CD4-positive, CD25-positive, alpha-beta regulatory T cell (primary cell): ENCODE measurements at regions not wholly inside any gene's neighbourhood (a gene's known extent, or its start where the extent isn't known, plus 50 kb on each side); places are given as distances from the start of the nearest gene placed in this dataset.
A peak's percentile ranks its signal among the peaks of the same experiment; 100 is the strongest.

Experiments
- ATAC-seq, 2 donors: fragments of 150-1000 bp; cut with Tn5 transposase; one replicate each; pipeline ENCODE4 v1.10.0; 2021; ENCODE audit warnings: low read depth in 2 of 2, moderate number of reproducible peaks in 2 of 2, moderate library complexity in 1 of 2
- DNase-seq, 3 donors: peaks; one replicate each; pipeline versions ENCODE4 v3.0.0 to v3.0.0-alpha.2; 2012 to 2022; ENCODE audit warnings: mixed read lengths in 1 of 3
- H3K27ac ChIP-seq: one replicate; pipeline ENCODE4 v1.7.0; 2013; ENCODE audit warnings: mild to moderate bottlenecking, low read length; ENCODE audit not compliant: insufficient read depth, poor library complexity, severe bottlenecking
- H3K27me3 ChIP-seq: one replicate; pipeline ENCODE4 v1.7.0; 2013; ENCODE audit warnings: low read length; ENCODE audit not compliant: control insufficient read depth, insufficient read depth
- H3K36me3 ChIP-seq: one replicate; pipeline ENCODE4 v1.7.0; 2013; ENCODE audit warnings: mild to moderate bottlenecking, low read length, moderate library complexity; ENCODE audit not compliant: control insufficient read depth, insufficient read depth
- H3K4me1 ChIP-seq: 2 replicates; pipeline ENCODE4 v1.7.0; 2013; ENCODE audit warnings: mild to moderate bottlenecking, low read length; ENCODE audit not compliant: insufficient read depth, control insufficient read depth, poor library complexity, severe bottlenecking
- H3K4me3 ChIP-seq: one replicate; pipeline ENCODE4 v1.7.0; 2013; ENCODE audit warnings: low read depth, mild to moderate bottlenecking, low read length, moderate library complexity
- H3K9me3 ChIP-seq, 2 experiments: 1 replicate in 1 of 2; 2 replicates in 1 of 2; pipeline ENCODE4 v1.7.0; 2013; ENCODE audit warnings: low read length in 2 of 2, mild to moderate bottlenecking in 1 of 2, moderate library complexity in 1 of 2; ENCODE audit not compliant: control insufficient read depth in 2 of 2
- H3K27ac Mint-ChIP-seq, 3 donors: one replicate each; pipeline ENCODE4 v1.8.0; 2020 to 2022; ENCODE audit warnings: mild to moderate bottlenecking in 3 of 3, mixed read lengths in 3 of 3, moderate library complexity in 2 of 3
- H3K27me3 Mint-ChIP-seq: one replicate; pipeline ENCODE4 v1.8.0; 2022; ENCODE audit warnings: mild to moderate bottlenecking, mixed read lengths
- H3K36me3 Mint-ChIP-seq: one replicate; pipeline ENCODE4 v1.8.0; 2020; ENCODE audit warnings: mixed read lengths
- H3K4me1 Mint-ChIP-seq, 4 donors: one replicate each; pipeline ENCODE4 v1.8.0; 2020 to 2022; ENCODE audit warnings: mixed read lengths in 4 of 4, mild to moderate bottlenecking in 1 of 4
- H3K4me3 Mint-ChIP-seq, 4 donors: one replicate each; pipeline ENCODE4 v1.8.0; 2020 to 2022; ENCODE audit warnings: mild to moderate bottlenecking in 4 of 4, mixed read lengths in 4 of 4, moderate library complexity in 3 of 4
- H3K9me3 Mint-ChIP-seq, 7 donors: one replicate each; pipeline ENCODE4 v1.8.0; 2020 to 2022; ENCODE audit warnings: mixed read lengths in 7 of 7, mild to moderate bottlenecking in 3 of 7, moderate library complexity in 2 of 7

- Histone ChIP-seq H3K27me3 (no peaks in the 10 kb centered on the region), H3K4me3 (no peak overlapping the region), H3K9me3 (no peaks in the 10 kb centered on the region), H3K36me3 (no peaks in the 10 kb centered on the region), H3K4me1 (no peaks in the 10 kb centered on the region), H3K27ac (no peak overlapping the region)
- ATAC-seq (no peak), DNase-seq (no peak)
- Mint-ChIP-seq H3K4me3 (no peak overlapping the region), H3K36me3 (no peaks in the 10 kb centered on the region), H3K4me1 (no peaks in the 10 kb centered on the region), H3K27me3 (no peaks in the 10 kb centered on the region), H3K9me3 (no peaks in the 10 kb centered on the region), H3K27ac (no peak overlapping the region)
These were observed 60.2 kb upstream of the CDON start for GRCh38 chr11:126122863-126123262.

GRCh38 chr11:126121296-126121695, 58.6 kb upstream of the CDON start:
- Mint-ChIP-seq H3K4me3 (no peak overlapping the region), H3K36me3 (no peaks in the 10 kb centered on the region), H3K27me3 (no peaks in the 10 kb centered on the region), H3K9me3 (no peaks in the 10 kb centered on the region), H3K4me1 (peaks cover 0 to 8% (median 0%) of the 10 kb centered on the region in 4 donors), H3K27ac (no peak overlapping the region)
- H3K27ac ChIP-seq = no peak overlapping the region
- H3K4me3 ChIP-seq = no peak overlapping the region
- DNase-seq (no peak), ATAC-seq (no peak)
- H3K36me3 ChIP-seq = no peaks in the 10 kb centered on the region
- no peaks in the 10 kb centered on the region for H3K27me3 ChIP-seq
- H3K4me1 ChIP-seq = no peaks in the 10 kb centered on the region
- no peaks in the 10 kb centered on the region for H3K9me3 ChIP-seq

GRCh38 chr11:126118806-126119205, 56.1 kb upstream of the CDON start:
- no peaks in the 10 kb centered on the region for H3K27me3 Mint-ChIP-seq
- H3K4me1 Mint-ChIP-seq = peaks cover 0 to 13% (median 1%) of the 10 kb centered on the region in 4 donors
- Histone ChIP-seq H3K4me1 (no peaks in the 10 kb centered on the region), H3K9me3 (no peaks in the 10 kb centered on the region), H3K27ac (no peak overlapping the region), H3K27me3 (no peaks in the 10 kb centered on the region), H3K4me3 (no peak overlapping the region), H3K36me3 (no peaks in the 10 kb centered on the region)
- DNase-seq (no peak), ATAC-seq (no peak)
- no peaks in the 10 kb centered on the region for H3K36me3 Mint-ChIP-seq
- H3K27ac Mint-ChIP-seq = no peak overlapping the region
- no peak overlapping the region for H3K4me3 Mint-ChIP-seq
- no peaks in the 10 kb centered on the region for H3K9me3 Mint-ChIP-seq

- peaks cover 5% of the 10 kb centered on the region for H3K27me3 Mint-ChIP-seq
- no peaks in the 10 kb centered on the region for H3K36me3 ChIP-seq
- H3K9me3 Mint-ChIP-seq = peaks cover 0 to 2% (median 0%) of the 10 kb centered on the region in 7 donors
- H3K4me3 ChIP-seq = no peak overlapping the region
- peak overlapping the region in 1 of 3 donors; percentile 68 for H3K27ac Mint-ChIP-seq
- H3K27ac ChIP-seq = no peak overlapping the region
- H3K27me3 ChIP-seq = no peaks in the 10 kb centered on the region
- no peaks in the 10 kb centered on the region for H3K4me1 ChIP-seq
- DNase-seq (peak in 1 of 3 donors; percentile 2), ATAC-seq (peak; percentile 16 to 46)
- peak overlapping the region in 1 of 4 donors; percentile 44 for H3K4me3 Mint-ChIP-seq
- no peaks in the 10 kb centered on the region for H3K9me3 ChIP-seq
- no peaks in the 10 kb centered on the region for H3K36me3 Mint-ChIP-seq
- peaks cover 0 to 13% (median 1%) of the 10 kb centered on the region in 4 donors for H3K4me1 Mint-ChIP-seq
These were observed 53.2 kb upstream of the CDON start for GRCh38 chr11:126115816-126116331.

GRCh38 chr11:126115127-126115495, 52.4 kb upstream of the CDON start:
- no peaks in the 10 kb centered on the region for H3K36me3 Mint-ChIP-seq
- peaks cover 5% of the 10 kb centered on the region for H3K27me3 Mint-ChIP-seq
- Histone ChIP-seq H3K27me3 (no peaks in the 10 kb centered on the region), H3K36me3 (no peaks in the 10 kb centered on the region), H3K4me1 (no peaks in the 10 kb centered on the region), H3K27ac (no peak overlapping the region), H3K4me3 (no peak overlapping the region), H3K9me3 (no peaks in the 10 kb centered on the region)
- no peak for ATAC-seq
- no peak overlapping the region for H3K4me3 Mint-ChIP-seq
- DNase-seq = no peak
- peaks cover 0 to 2% (median 0%) of the 10 kb centered on the region in 7 donors for H3K9me3 Mint-ChIP-seq
- peaks cover 0 to 13% (median 1%) of the 10 kb centered on the region in 4 donors for H3K4me1 Mint-ChIP-seq
- no peak overlapping the region for H3K27ac Mint-ChIP-seq

- ATAC-seq (no peak), DNase-seq (no peak)
- H3K27ac Mint-ChIP-seq = no peak overlapping the region
- H3K4me3 Mint-ChIP-seq = no peak overlapping the region
- peaks cover 0 to 2% (median 0%) of the 10 kb centered on the region in 7 donors for H3K9me3 Mint-ChIP-seq
- no peaks in the 10 kb centered on the region for H3K36me3 Mint-ChIP-seq
- H3K4me3 ChIP-seq = no peak overlapping the region
- peaks cover 5% of the 10 kb centered on the region for H3K27me3 Mint-ChIP-seq
- no peaks in the 10 kb centered on the region for H3K9me3 ChIP-seq
- peaks cover 0 to 13% (median 1%) of the 10 kb centered on the region in 4 donors for H3K4me1 Mint-ChIP-seq
- no peak overlapping the region for H3K27ac ChIP-seq
- H3K36me3 ChIP-seq = no peaks in the 10 kb centered on the region
- no peaks in the 10 kb centered on the region for H3K4me1 ChIP-seq
- no peaks in the 10 kb centered on the region for H3K27me3 ChIP-seq
These were observed 51.9 kb upstream of the CDON start for GRCh38 chr11:126114486-126115126.

- peaks cover 0 to 2% (median 0%) of the 10 kb centered on the region in 7 donors for H3K9me3 Mint-ChIP-seq
- no peak for DNase-seq
- H3K36me3 Mint-ChIP-seq = no peaks in the 10 kb centered on the region
- peaks cover 0 to 13% (median 1%) of the 10 kb centered on the region in 4 donors for H3K4me1 Mint-ChIP-seq
- Histone ChIP-seq H3K4me3 (no peak overlapping the region), H3K9me3 (no peaks in the 10 kb centered on the region), H3K4me1 (no peaks in the 10 kb centered on the region), H3K36me3 (no peaks in the 10 kb centered on the region), H3K27ac (no peak overlapping the region), H3K27me3 (no peaks in the 10 kb centered on the region)
- H3K4me3 Mint-ChIP-seq = peak overlapping the region in 1 of 4 donors; percentile 51
- peaks cover 5% of the 10 kb centered on the region for H3K27me3 Mint-ChIP-seq
- H3K27ac Mint-ChIP-seq = no peak overlapping the region
- no peak for ATAC-seq
These were observed 51.3 kb upstream of the CDON start for GRCh38 chr11:126113963-126114362.

GRCh38 chr11:126113515-126113957, 50.9 kb upstream of the CDON start:
- H3K27ac ChIP-seq = no peak overlapping the region
- no peaks in the 10 kb centered on the region for H3K36me3 Mint-ChIP-seq
- no peaks in the 10 kb centered on the region for H3K4me1 ChIP-seq
- peak overlapping the region in 1 of 4 donors; percentile 51 for H3K4me3 Mint-ChIP-seq
- peaks cover 5% of the 10 kb centered on the region for H3K27me3 Mint-ChIP-seq
- H3K27me3 ChIP-seq = no peaks in the 10 kb centered on the region
- H3K9me3 Mint-ChIP-seq = peaks cover 0 to 3% (median 0%) of the 10 kb centered on the region in 7 donors
- H3K4me1 Mint-ChIP-seq = peaks cover 0 to 13% (median 1%) of the 10 kb centered on the region in 4 donors
- H3K36me3 ChIP-seq = no peaks in the 10 kb centered on the region
- no peak for ATAC-seq
- H3K4me3 ChIP-seq = no peak overlapping the region
- no peaks in the 10 kb centered on the region for H3K9me3 ChIP-seq
- no peak overlapping the region for H3K27ac Mint-ChIP-seq
- no peak for DNase-seq
